NCI-H2029 (cell line): ENCODE measurements at regions not wholly inside any gene's neighbourhood (a gene's known extent, or its start where the extent isn't known, plus 50 kb on each side); places are given as distances from the start of the nearest gene placed in this dataset.
"Not testable (repeated sequence)": the region's sequence is repeated elsewhere in the genome, so short reads cannot be mapped to it uniquely, and the experiment has no call there.

Experiments used
- DNase-seq: peaks from one replicate; lab custom pipeline; 2025; lab: John Stamatoyannopoulos, UW

- DNase-seq, result no peak
Measured at GRCh38 chr7:79952399-79952798, 182.2 kb upstream of the GNAI1 start.

GRCh38 chr7:79951415-79951814 is 183.2 kb upstream of the GNAI1 start:
- no peak for DNase-seq

GRCh38 chr7:79949778-79950177 is 184.9 kb upstream of the GNAI1 start:
- DNase-seq, result peak; percentile 3

- no peak for DNase-seq
Measured at GRCh38 chr7:79936281-79936983, 198.2 kb upstream of the GNAI1 start.

GRCh38 chr7:79934727-79935126 is 199.9 kb upstream of the GNAI1 start:
- DNase-seq, result no peak

GRCh38 chr7:79933144-79933543 is 201.5 kb upstream of the GNAI1 start:
- DNase-seq, result no peak

- DNase-seq, result no peak
Measured at GRCh38 chr7:79930604-79931003, 204.0 kb upstream of the GNAI1 start.

- no peak for DNase-seq
Measured at GRCh38 chr7:79927116-79927515, 207.5 kb upstream of the GNAI1 start.

GRCh38 chr7:79923953-79924352 is 210.7 kb upstream of the GNAI1 start:
- no peak for DNase-seq

GRCh38 chr7:79922894-79923293 is 211.7 kb upstream of the GNAI1 start:
- no peak for DNase-seq

- DNase-seq, result no peak
Measured at GRCh38 chr7:79921976-79922375, 212.7 kb upstream of the GNAI1 start.

GRCh38 chr7:79918632-79919031 is 216.0 kb upstream of the GNAI1 start:
- DNase-seq, result not testable (repeated sequence)

- DNase-seq, result not testable (repeated sequence)
Measured at GRCh38 chr7:79915346-79915745, 219.3 kb upstream of the GNAI1 start.

GRCh38 chr7:79912213-79912633 is 222.4 kb upstream of the GNAI1 start:
- no peak for DNase-seq

GRCh38 chr7:79911420-79911819 is 223.2 kb upstream of the GNAI1 start:
- DNase-seq, result no peak

GRCh38 chr7:79909176-79909575 is 225.5 kb upstream of the GNAI1 start:
- DNase-seq, result no peak

GRCh38 chr7:79897166-79897565 is 237.5 kb upstream of the GNAI1 start:
- DNase-seq, result no peak

GRCh38 chr7:79893991-79894390 is 240.6 kb upstream of the GNAI1 start:
- DNase-seq, result no peak

GRCh38 chr7:79882922-79883321 is 251.7 kb upstream of the GNAI1 start:
- no peak for DNase-seq

- DNase-seq, result no peak
Measured at GRCh38 chr7:79880312-79880711, 254.3 kb upstream of the GNAI1 start.

GRCh38 chr7:79877874-79878465 is 256.7 kb upstream of the GNAI1 start:
- no peak for DNase-seq

GRCh38 chr7:79876848-79877252 is 257.8 kb upstream of the GNAI1 start:
- DNase-seq, result no peak

- DNase-seq, result no peak
Measured at GRCh38 chr7:79874797-79875196, 259.8 kb upstream of the GNAI1 start.

GRCh38 chr7:79872176-79872575 is 262.5 kb upstream of the GNAI1 start:
- no peak for DNase-seq
